Fibroblast of lung (primary cell): ENCODE measurements at regions not wholly inside any gene's neighbourhood (a gene's known extent, or its start where the extent isn't known, plus 50 kb on each side); places are given as distances from the start of the nearest gene placed in this dataset.

Source experiments
- EZH2 ChIP-seq: IDR thresholded peaks from 2 replicates; pipeline ENCODE4 v1.5.1; 2012; ENCODE audit warnings: low read length, control low read depth, mild to moderate bottlenecking; ENCODE audit errors: missing control alignments
- TF ChIP-seq, protein P1 (sequence below), 2 donors: IDR thresholded peaks in 1 of 2; conservative IDR thresholded peaks in 1 of 2; 1 replicate in 1 of 2; 2 replicates in 1 of 2; pipeline ENCODE4 v1.5.1; 2011 to 2012; ENCODE audit warnings: low read length in 2 of 2, control low read depth in 1 of 2, inconsistent platforms in 1 of 2, low read depth in 1 of 2, mild to moderate bottlenecking in 1 of 2

DNA sequence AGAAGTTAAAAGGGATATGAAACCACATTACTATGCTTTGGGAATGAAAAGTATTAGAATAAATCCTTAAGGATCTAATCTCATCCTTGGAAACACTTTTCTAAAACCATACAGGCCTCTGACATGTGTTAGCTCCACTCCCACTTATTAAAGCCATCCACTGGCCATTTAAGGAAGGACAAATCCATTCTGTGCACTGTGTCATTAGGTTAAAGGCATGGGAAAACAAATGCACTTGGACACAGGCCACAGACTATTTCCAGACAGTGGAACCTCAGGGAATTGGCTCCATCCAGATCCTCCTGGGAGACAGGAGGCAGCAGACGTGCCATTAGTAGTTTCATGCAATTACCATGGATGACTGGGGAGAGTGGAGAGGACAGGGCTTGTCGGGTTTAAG, 454.9 kb downstream of the ENC1 start:
- TF ChIP-seq EZH2 = no peak
- TF ChIP-seq, protein P1, sequence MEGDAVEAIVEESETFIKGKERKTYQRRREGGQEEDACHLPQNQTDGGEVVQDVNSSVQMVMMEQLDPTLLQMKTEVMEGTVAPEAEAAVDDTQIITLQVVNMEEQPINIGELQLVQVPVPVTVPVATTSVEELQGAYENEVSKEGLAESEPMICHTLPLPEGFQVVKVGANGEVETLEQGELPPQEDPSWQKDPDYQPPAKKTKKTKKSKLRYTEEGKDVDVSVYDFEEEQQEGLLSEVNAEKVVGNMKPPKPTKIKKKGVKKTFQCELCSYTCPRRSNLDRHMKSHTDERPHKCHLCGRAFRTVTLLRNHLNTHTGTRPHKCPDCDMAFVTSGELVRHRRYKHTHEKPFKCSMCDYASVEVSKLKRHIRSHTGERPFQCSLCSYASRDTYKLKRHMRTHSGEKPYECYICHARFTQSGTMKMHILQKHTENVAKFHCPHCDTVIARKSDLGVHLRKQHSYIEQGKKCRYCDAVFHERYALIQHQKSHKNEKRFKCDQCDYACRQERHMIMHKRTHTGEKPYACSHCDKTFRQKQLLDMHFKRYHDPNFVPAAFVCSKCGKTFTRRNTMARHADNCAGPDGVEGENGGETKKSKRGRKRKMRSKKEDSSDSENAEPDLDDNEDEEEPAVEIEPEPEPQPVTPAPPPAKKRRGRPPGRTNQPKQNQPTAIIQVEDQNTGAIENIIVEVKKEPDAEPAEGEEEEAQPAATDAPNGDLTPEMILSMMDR (conservative IDR thresholded peaks at IDR 0.05 in 1 of 2, IDR thresholded peaks at IDR 0.05 in 1 of 2; ENCODE audit: low read depth in 1 of 2, low read length in 2 of 2) = no peak
